Thymus (tissue), 11 donors: ENCODE measurements at regions not wholly inside any gene's neighbourhood (a gene's known extent, or its start where the extent isn't known, plus 50 kb on each side); places are given as distances from the start of the nearest gene placed in this dataset.

Experiments used
- DNase-seq, 9 donors: peaks; one replicate each; pipeline ENCODE4 v3.0.0-alpha.2; 2013; ENCODE audit warnings: low spot score in 9 of 9, low read depth in 6 of 9, missing footprints in 1 of 9
- H3K27ac ChIP-seq, 2 donors: one replicate each; pipeline ENCODE4 v1.5.1; 2013; ENCODE audit warnings: control low read depth in 1 of 2, low read depth in 1 of 2, low read length in 1 of 2, mild to moderate bottlenecking in 1 of 2, moderate library complexity in 1 of 2
- H3K27me3 ChIP-seq, 2 donors: one replicate each; pipeline ENCODE4 v1.5.1; 2013; ENCODE audit warnings: low read length in 1 of 2; ENCODE audit not compliant: control insufficient read depth in 2 of 2, insufficient read depth in 1 of 2
- H3K36me3 ChIP-seq, 2 donors: one replicate each; pipeline ENCODE4 v1.5.1; 2013; ENCODE audit warnings: low read length in 1 of 2, mild to moderate bottlenecking in 1 of 2, moderate library complexity in 1 of 2; ENCODE audit not compliant: control insufficient read depth in 2 of 2, insufficient read depth in 2 of 2
- H3K4me1 ChIP-seq, 2 donors: one replicate each; pipeline ENCODE4 v1.5.1; 2013; ENCODE audit warnings: low read length in 2 of 2; ENCODE audit not compliant: control insufficient read depth in 2 of 2, insufficient read depth in 2 of 2
- H3K4me3 ChIP-seq, 2 donors: one replicate each; pipeline ENCODE4 v1.5.1; 2013; ENCODE audit warnings: low read length in 2 of 2, control low read depth in 1 of 2, mild to moderate bottlenecking in 1 of 2
- H3K9me3 ChIP-seq, 2 donors: one replicate each; pipeline ENCODE4 v1.5.1; 2013; ENCODE audit warnings: low read length in 1 of 2, mild to moderate bottlenecking in 1 of 2; ENCODE audit not compliant: control insufficient read depth in 2 of 2, insufficient read depth in 1 of 2
- WGBS: extraction: QIAGEN DNeasy Blood & Tissue Kit; methylation state at CpG from one replicate; pipeline ENCODE4 v1.1.7; 2013; 5-methylcytosine and 5-hydroxymethylcytosine counted together
- donor health status: healthy.

GRCh38 chr16:6977916-6978315 lies 354.7 kb upstream of the RBFOX1 start:
- no peaks in the 10 kb centered on the region for H3K9me3 ChIP-seq
- H3K27ac ChIP-seq, result no peak overlapping the region
- H3K36me3 ChIP-seq, result no peaks in the 10 kb centered on the region
- H3K27me3 ChIP-seq, result no peaks in the 10 kb centered on the region
- H3K4me3 ChIP-seq, result no peak overlapping the region
- H3K4me1 ChIP-seq, result no peaks in the 10 kb centered on the region
- 88% methylated on average over 8 of the region's 8 CpGs for WGBS
- no peak for DNase-seq

GRCh38 chr16:6977291-6977690 lies 355.4 kb upstream of the RBFOX1 start:
- Histone ChIP-seq H3K4me1 (no peaks in the 10 kb centered on the region), H3K4me3 (no peak overlapping the region), H3K27ac (no peak overlapping the region), H3K27me3 (no peaks in the 10 kb centered on the region), H3K36me3 (no peaks in the 10 kb centered on the region), H3K9me3 (no peaks in the 10 kb centered on the region)
- no peak for DNase-seq
- WGBS, result 85% methylated on average over 7 of the region's 7 CpGs

DNA sequence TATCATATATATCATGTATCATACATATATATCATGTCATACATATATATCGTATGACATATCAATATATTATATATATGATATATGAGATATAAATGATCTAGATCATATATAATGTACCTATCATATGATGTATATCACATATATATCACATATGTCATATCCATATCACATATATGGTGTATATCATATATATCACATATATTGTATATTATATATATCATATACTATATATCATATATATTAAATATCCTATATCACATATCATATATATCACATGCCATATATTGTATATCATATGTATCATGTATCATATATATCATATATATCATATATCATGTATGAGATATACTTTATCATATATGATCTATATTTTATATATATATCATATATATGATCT lies 355.9 kb upstream of the RBFOX1 start:
- H3K27me3 ChIP-seq, result no peaks in the 10 kb centered on the region
- H3K4me3 ChIP-seq, result no peak overlapping the region
- no peak for DNase-seq
- 98% methylated on average over 1 of the region's 1 CpG for whole genome bisulfite sequencing
- no peak overlapping the region for H3K27ac ChIP-seq
- no peaks in the 10 kb centered on the region for H3K4me1 ChIP-seq
- H3K36me3 ChIP-seq, result no peaks in the 10 kb centered on the region
- no peaks in the 10 kb centered on the region for H3K9me3 ChIP-seq

DNA sequence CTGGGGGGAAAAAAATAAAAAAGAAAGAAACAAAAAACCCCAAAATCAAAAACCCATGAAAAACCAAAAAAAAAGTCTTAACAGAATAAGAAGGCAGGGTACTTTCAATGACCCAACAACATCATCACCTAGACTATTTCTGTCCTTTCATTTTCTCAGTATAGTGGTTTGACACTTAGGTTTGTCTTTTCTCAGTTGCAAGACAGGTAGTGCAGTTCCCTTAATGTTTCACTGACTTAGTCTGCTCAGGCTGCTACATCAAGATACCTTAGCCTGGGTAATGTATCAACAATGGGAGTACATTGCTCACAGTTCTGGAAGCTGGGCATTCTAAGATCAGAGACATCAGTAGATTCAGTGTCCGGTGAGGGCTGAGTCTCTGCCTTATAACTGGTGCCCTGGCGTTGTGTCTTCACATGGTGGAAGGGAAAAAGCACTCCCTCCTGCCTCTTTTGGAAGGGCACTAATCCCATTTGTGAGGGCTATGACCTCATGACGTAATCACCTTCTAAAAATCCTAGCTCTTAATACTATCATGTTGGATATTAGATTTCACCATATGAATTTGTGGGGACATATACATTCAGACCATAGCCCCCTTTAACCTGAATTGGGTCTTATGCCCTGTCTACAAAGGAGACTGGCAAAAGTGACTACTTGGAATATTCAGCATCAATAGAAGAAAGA lies 362.3 kb upstream of the RBFOX1 start:
- Histone ChIP-seq H3K9me3 (no peaks in the 10 kb centered on the region), H3K4me3 (no peak overlapping the region), H3K4me1 (no peaks in the 10 kb centered on the region), H3K36me3 (no peaks in the 10 kb centered on the region), H3K27me3 (no peaks in the 10 kb centered on the region), H3K27ac (no peak overlapping the region)
- no peak for DNase-seq
- 98% methylated on average over 3 of the region's 3 CpGs for WGBS

DNA sequence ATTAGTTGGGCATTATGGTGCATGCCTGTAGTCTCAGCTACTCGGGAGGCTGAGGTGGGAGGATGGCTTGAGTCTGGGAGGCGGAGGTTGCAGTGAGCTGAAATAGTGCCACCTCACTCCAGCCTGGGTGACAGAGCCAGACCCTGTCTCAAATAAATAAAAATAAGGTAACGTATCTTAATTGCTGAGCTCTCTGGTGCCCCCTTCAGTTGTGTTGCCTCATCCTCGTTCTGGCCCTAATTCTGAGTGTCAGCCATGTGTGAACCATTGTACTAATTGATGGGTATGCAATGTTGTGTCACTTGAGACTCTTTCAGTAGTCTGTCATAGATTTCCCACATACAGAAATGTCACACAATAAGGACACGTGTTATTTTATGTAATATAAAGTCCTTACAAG lies 363.1 kb upstream of the RBFOX1 start:
- WGBS, result 71% methylated on average over 5 of the region's 5 CpGs
- Histone ChIP-seq H3K27me3 (no peaks in the 10 kb centered on the region), H3K9me3 (no peaks in the 10 kb centered on the region), H3K4me3 (no peak overlapping the region), H3K36me3 (no peaks in the 10 kb centered on the region), H3K4me1 (no peaks in the 10 kb centered on the region), H3K27ac (no peak overlapping the region)
- DNase-seq, result no peak

- Histone ChIP-seq H3K27ac (no peak overlapping the region), H3K9me3 (no peaks in the 10 kb centered on the region), H3K4me3 (no peak overlapping the region), H3K36me3 (no peaks in the 10 kb centered on the region), H3K4me1 (no peaks in the 10 kb centered on the region), H3K27me3 (no peaks in the 10 kb centered on the region)
- DNase-seq, result no peak
- 72% methylated on average over 10 of the region's 10 CpGs for WGBS
These were observed 364.8 kb upstream of the RBFOX1 start for GRCh38 chr16:6967796-6968320.

- no peak for DNase-seq
These were observed 365.7 kb upstream of the RBFOX1 start for GRCh38 chr16:6966925-6967324.

GRCh38 chr16:6964679-6965078 lies 368.0 kb upstream of the RBFOX1 start:
- no peaks in the 10 kb centered on the region for H3K36me3 ChIP-seq
- no peaks in the 10 kb centered on the region for H3K9me3 ChIP-seq
- no peaks in the 10 kb centered on the region for H3K4me1 ChIP-seq
- 95% methylated on average over 5 of the region's 5 CpGs for WGBS
- H3K4me3 ChIP-seq, result no peak overlapping the region
- H3K27me3 ChIP-seq, result no peaks in the 10 kb centered on the region
- DNase-seq, result no peak
- no peak overlapping the region for H3K27ac ChIP-seq

More at GRCh38 chr16:6966925-6967324, 365.7 kb upstream of the RBFOX1 start:
- H3K27ac ChIP-seq, result no peak overlapping the region
- no peaks in the 10 kb centered on the region for H3K27me3 ChIP-seq
- no peak overlapping the region for H3K4me3 ChIP-seq
- 98% methylated on average over 1 of the region's 1 CpG for WGBS
- no peaks in the 10 kb centered on the region for H3K9me3 ChIP-seq
- H3K36me3 ChIP-seq, result no peaks in the 10 kb centered on the region
- no peaks in the 10 kb centered on the region for H3K4me1 ChIP-seq

GRCh38 chr16:6961704-6962103 lies 370.9 kb upstream of the RBFOX1 start:
- no peak overlapping the region for H3K27ac ChIP-seq
- H3K4me1 ChIP-seq, result no peaks in the 10 kb centered on the region
- no peaks in the 10 kb centered on the region for H3K36me3 ChIP-seq
- no peaks in the 10 kb centered on the region for H3K9me3 ChIP-seq
- no peaks in the 10 kb centered on the region for H3K27me3 ChIP-seq
- DNase-seq, result no peak
- H3K4me3 ChIP-seq, result no peak overlapping the region
- 61% methylated on average over 3 of the region's 3 CpGs for WGBS
